ENCODE measurements at regions not wholly inside any gene's neighbourhood (a gene's known extent, or its start where the extent isn't known, plus 50 kb on each side); places are given as distances from the start of the nearest gene placed in this dataset.

DNA sequence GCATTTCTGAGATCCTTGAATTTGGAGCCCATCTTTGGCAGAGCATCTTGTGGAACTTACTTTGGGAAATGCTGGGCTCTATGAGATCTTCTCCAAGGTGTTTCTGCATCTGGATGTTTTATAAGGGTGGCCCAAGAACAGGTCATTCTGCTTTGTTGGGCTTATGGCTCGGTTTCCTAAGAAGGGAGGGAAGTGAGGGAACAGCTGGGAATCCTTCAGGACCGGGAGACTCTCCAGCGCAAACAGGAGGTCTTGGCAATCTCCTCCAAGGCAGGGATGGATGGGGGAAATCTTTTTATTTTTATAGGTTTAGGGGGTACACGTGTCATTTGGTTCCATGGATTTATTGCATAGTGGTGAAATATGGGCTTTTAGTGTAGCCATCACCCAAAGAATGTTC, 54.7 kb downstream of the IRX3 start:
- in situ Hi-C loops (cut with HindIII; ENCODE audit: low sequenced_read_pairs) = no loop called here
- no peak for DNase-seq (ENCODE audit: low spot score)

- DNase-seq (ENCODE audit: low spot score) = no peak
- in situ Hi-C loops (cut with HindIII; ENCODE audit: low sequenced_read_pairs) = no loop called here
These were observed 55.3 kb downstream of the IRX3 start for GRCh38 chr16:54231336-54231735.

DNA sequence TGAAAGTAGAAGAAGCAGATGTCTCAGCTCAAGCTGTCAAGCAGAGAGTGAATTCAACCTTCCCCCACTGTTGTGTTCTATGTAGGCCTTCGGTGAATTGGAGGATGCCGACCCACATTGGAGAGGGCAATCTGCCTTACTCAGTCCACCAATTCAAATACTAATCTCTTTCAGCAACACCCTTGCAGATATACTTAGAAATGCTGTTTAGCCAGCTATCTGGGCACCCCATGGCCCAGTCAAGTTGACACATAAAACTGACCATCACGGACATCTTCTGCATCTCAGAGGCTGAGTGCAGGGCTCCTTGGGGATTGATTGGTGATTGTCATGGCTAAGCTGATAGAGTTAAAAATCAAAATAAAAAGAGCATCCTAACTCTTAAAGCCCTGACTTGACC, 58.3 kb downstream of the IRX3 start:
- no peak for DNase-seq (ENCODE audit: low spot score)
- in situ Hi-C loops (cut with HindIII; ENCODE audit: low sequenced_read_pairs) = no loop called here

DNA sequence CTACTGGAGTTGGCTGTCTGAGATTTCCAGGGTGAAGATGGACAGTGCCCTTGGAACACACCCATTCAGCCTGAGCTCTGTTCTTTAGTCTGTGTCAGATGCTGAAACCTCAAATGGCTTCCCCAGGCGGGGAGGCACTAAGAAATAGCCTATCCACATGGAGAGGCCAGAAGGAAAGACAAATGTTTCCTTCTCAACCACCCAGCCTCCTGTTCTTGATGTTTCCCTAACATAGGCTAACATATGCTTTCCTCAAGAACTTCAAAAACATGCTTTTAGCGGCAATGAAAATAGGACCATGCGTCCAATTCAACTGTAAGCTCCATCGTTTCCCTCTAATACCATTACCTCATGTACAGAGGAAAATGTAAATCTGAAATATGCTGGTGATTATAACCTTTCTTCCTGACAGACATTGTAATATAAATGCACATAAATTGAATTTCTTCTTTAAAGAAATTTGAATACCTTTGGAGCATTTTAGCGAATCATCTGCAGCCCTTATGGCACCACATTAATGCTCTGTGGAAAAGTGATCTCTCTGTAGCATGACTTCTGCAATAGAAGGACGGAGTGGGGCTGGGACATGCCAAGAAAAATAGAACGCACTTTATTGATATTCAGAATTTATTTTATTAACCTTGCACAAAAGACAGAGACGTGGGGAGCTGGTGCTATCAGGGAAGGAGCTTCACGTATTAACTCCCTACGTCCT, 60.1 kb downstream of the IRX3 start:
- in situ Hi-C loops (cut with HindIII; ENCODE audit: low sequenced_read_pairs) = no loop called here

DNA sequence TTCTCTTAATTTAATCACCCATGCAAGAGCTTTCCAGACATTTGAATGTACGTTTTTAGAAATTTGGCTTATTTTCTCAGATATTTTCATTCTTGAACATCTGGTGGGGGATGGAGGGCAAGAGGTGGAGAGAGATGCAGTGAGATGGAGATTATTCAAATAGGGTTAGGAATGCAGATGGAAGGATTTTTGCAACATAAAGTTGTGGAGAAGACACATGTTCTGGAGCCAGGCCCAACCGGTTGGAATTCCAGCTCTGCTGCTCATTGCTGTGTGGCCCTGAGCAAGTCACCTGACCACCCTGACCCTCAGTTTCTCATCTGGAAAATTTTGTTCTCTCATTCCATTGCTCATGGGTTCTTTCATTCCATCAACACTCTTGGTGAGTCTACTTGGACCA, 66.9 kb downstream of the IRX3 start:
- in situ Hi-C loops (cut with HindIII; ENCODE audit: low sequenced_read_pairs) = no loop called here
- no peak for DNase-seq (ENCODE audit: low spot score)

More for the DNA sequence above, 60.1 kb downstream of the IRX3 start:
- no peak for DNase-seq (ENCODE audit: low spot score)

- DNase-seq (ENCODE audit: low spot score) = no peak
- in situ Hi-C loops (cut with HindIII; ENCODE audit: low sequenced_read_pairs) = no loop called here
These were observed 69.9 kb downstream of the IRX3 start for GRCh38 chr16:54216688-54217087.

GRCh38 chr16:54216268-54216667, 70.3 kb downstream of the IRX3 start:
- DNase-seq (ENCODE audit: low spot score) = no peak
- in situ Hi-C loops (cut with HindIII; ENCODE audit: low sequenced_read_pairs) = no loop called here

DNA sequence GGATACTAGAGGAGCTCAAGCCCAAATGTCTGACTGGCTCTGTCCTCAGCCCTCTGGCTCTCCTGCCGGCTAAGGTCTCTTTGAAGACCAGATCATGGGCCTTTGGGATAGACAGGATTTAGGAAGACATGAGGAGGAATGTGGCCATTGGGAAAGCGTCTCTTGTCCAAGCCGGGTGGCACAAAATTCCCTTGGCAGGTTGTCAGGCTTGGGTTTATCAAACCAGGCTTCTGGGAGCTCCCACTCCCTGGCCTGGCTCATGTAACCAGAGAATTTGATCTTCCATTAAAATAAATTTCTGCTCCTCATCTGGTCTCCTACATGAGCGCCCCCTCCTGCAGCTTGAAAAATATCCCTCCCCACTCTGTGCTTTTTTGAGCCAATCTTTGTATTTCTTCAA, 71.1 kb downstream of the IRX3 start:
- in situ Hi-C loops (cut with HindIII; ENCODE audit: low sequenced_read_pairs) = no loop called here
- DNase-seq (ENCODE audit: low spot score) = no peak

DNA sequence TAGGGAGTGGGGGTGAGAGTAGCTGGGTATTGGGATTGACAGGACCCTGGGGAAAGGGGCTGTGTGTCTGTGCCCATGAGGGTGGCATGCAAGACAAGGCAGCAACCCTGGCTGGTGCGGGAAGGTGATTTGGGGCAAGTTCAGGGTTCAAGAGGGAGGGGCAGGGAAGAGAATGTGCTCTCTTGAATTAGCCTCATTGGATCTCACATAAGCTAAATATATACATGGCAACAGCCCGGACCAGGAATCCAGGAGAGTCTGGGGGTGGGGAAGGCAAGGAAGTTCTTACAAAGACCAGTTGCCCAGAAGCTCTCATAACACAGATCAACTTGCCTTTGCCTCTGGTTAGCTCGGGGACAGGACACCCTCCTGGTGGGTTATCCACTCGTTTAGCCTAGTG, 73.3 kb downstream of the IRX3 start:
- no peak for DNase-seq (ENCODE audit: low spot score)
- in situ Hi-C loops (cut with HindIII; ENCODE audit: low sequenced_read_pairs) = no loop called here

DNA sequence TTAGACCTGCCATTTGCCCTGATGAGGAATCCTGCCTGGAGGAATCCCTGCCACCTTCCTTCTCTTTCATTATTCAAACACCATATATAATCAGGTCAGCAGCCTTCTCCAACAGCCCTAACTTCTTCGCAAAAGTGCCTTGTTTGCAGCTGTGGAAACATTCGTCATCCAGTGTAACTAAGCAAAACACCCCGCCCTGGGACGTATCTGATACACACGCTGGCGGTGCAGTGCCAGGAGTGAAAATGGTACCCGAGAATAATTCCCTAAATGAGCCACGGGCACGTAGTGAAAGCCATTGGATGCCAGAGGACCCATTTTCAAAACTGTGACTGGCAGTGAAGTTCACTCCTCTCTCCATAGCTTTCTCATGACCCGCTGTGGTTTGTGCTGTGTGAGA, 73.7 kb downstream of the IRX3 start:
- in situ Hi-C loops (cut with HindIII; ENCODE audit: low sequenced_read_pairs) = no loop called here
- DNase-seq (ENCODE audit: low spot score) = no peak

DNA sequence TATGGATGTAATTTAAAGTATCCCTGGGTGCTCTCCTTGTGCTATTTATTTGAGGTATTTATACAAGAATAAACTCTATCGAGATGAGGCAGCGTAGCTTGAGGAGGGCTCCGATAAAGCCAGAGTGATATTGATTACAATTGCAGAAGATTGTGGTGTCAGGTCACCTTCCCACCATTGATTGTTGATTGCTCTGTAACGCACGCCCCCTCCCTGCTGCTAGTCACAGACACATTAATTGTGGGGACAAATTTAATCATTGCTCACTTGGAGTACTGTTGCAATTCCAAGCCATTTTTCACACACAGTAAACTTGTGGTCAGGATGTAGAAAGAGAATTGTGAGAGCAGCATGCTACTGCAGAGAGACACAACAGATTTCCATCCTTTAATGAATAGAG, 75.4 kb downstream of the IRX3 start:
- in situ Hi-C loops (cut with HindIII; ENCODE audit: low sequenced_read_pairs) = no loop called here
- DNase-seq (ENCODE audit: low spot score) = no peak

GRCh38 chr16:54210452-54211125, 76.0 kb downstream of the IRX3 start:
- in situ Hi-C loops (cut with HindIII; ENCODE audit: low sequenced_read_pairs) = no loop called here
- DNase-seq (ENCODE audit: low spot score) = no peak

GRCh38 chr16:54208237-54208636, 78.3 kb downstream of the IRX3 start:
- in situ Hi-C loops (cut with HindIII; ENCODE audit: low sequenced_read_pairs) = no loop called here
- no peak for DNase-seq (ENCODE audit: low spot score)

DNA sequence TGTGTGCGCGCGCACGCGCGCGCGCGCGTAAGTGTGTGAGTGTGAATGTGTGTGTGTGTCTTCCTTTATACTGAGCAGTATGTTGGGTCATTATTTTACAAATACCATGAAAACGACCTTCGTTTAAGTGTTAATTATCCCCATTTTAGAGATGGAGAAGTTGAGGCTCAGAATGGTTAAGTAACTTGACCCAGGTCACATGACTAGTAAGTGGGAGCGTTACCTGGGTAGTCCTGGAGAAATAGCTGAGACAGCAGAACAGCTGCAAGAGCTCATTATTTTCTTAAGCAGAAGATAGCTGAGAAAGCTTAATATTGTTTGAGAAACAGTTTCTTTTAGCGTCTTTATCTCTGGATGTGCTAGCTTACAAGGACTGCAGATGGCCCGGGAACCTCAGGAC, 78.8 kb downstream of the IRX3 start:
- DNase-seq (ENCODE audit: low spot score) = no peak
- in situ Hi-C loops (cut with HindIII; ENCODE audit: low sequenced_read_pairs) = no loop called here

DNA sequence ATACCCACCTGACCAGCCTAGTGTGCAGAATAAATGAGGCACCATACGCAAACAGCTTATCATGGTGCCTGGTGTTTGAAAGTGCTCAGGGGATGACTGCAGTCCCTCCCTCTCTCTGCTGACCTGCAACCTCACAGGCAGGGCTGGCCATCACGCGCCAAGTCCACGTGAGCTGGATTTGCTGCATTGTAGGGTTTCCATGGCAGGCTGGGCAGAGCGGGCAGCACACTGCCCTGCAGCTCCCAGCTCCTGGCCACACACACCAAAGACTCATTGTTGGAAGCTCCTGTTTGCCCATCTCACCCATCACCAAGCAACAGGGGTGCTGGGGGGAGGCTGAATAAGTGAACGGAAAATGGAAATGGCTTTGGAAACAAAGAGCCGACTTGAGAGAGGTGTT, 81.8 kb downstream of the IRX3 start:
- in situ Hi-C loops (cut with HindIII; ENCODE audit: low sequenced_read_pairs) = no loop called here

DNA sequence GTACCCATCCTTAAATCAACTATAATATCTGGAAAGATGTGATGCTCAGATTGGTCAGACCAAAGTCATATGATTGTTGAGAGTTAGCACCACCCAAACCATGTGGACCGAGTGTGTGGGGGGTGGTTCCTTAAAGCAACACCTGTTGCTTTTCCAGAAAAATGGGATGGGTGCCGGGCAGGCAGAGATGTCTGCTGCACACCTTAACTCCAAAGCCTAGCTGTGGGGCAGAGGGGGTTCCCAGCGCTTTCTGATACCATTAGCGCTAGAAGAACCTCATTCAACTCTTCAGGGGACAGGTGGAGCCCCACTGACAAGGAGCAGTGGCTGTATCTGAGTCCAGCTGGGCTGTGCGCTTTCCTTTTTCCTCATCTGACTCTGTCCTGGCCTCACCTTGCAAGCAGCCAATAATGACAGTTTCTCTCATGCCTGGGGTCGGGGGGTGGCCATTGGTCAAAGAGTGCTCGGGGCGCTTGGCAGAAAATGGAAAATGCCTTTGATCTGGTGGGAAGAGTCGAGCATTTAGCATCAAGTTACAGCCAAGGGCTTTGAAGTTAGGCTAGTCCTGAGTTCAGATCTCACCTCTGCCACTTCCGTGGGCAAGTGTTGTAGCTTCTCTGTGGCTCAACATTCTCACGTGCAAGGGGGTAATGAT, 82.6 kb downstream of the IRX3 start:
- in situ Hi-C loops (cut with HindIII; ENCODE audit: low sequenced_read_pairs) = no loop called here
- DNase-seq (ENCODE audit: low spot score) = no peak

More for the DNA sequence above, 81.8 kb downstream of the IRX3 start:
- DNase-seq (ENCODE audit: low spot score) = peak; percentile 23

DNA sequence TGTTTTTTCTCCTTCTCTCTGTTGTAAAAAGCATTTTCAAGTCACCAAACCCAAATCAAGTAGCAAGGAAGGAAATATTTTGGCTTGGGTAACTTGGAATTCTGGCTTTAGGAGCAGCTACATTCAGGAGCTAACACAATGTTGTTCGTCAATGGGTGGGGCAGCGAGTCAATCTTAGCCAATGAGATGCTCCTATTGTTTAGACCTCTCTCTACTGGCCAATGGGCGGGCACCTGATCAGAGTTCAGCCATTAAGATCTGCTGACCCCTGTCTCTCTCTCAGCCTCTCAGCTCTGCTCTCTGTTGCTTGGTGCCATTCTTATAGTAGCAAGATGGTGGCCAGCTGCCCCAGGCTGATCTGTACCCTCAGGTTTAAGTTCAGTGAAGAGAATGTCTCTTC, 83.2 kb downstream of the IRX3 start:
- in situ Hi-C loops (cut with HindIII; ENCODE audit: low sequenced_read_pairs) = no loop called here
- DNase-seq (ENCODE audit: low spot score) = no peak
